Eye (tissue), 1 donor: ENCODE measurements at regions not wholly inside any gene's neighbourhood (a gene's known extent, or its start where the extent isn't known, plus 50 kb on each side); places are given as distances from the start of the nearest gene placed in this dataset.
A peak's percentile ranks its signal among the peaks of the same experiment; 100 is the strongest.
"Not testable (repeated sequence)": the region's sequence is repeated elsewhere in the genome, so short reads cannot be mapped to it uniquely, and the experiment has no call there.

Experiments used
- DNase-seq: peaks from one replicate; pipeline ENCODE4 v3.0.0-alpha.2; 2015

DNA sequence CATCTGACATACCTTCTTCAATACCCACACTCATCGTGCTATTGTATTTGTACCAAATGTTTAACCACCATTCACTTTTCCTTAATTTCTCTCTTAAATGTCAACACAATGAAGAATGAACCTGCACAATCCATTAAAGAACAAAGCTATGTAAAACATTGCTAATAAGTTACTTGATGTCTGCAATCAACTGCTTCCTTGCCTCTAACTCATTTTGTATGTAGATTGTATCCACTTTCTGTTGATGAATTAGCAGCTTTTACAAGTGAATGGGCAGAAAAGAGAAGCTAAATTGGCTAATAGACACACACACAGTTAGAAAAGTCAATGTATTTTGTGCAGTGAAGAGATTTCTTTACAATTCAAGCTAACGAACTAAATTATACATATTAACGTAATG is 212.5 kb upstream of the NDST3 start:
- no peak for DNase-seq

DNA sequence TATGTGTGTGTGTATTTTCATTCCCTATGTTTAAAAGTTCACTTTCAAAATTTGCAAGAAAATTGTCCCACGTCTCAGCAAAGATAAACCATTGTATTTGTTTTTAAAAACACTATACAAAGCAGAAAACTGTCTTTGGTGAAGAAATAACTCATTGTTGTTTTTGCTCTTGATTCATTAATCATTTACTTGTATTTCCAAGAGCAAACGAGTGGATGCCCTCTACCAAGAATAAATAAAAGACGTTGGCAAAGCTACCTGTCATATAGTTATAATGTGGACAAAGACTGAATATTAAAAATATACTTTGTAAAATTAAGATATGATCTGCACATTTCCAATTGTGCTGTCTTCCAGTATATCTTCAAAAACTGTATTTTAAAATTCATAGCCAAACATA is 210.9 kb upstream of the NDST3 start:
- DNase-seq = no peak

DNA sequence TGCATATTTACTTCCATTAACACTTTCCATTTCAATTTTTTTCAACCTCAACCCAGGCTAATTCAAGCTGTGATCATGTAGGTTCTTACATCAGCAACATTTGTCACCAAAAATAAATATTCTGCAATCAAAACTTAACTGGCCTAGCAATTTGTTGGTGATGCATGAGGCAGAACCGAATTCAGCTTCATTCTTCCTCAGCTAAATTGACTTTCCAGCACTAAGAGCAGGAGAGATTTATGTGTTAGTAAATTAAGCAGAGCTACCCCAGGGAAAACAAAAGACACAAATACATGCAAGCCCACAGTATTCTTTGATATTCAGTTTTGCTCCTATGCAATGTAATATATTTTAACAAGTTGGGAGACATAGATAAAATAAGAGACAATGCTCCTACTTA is 208.7 kb upstream of the NDST3 start:
- DNase-seq = no peak

DNA sequence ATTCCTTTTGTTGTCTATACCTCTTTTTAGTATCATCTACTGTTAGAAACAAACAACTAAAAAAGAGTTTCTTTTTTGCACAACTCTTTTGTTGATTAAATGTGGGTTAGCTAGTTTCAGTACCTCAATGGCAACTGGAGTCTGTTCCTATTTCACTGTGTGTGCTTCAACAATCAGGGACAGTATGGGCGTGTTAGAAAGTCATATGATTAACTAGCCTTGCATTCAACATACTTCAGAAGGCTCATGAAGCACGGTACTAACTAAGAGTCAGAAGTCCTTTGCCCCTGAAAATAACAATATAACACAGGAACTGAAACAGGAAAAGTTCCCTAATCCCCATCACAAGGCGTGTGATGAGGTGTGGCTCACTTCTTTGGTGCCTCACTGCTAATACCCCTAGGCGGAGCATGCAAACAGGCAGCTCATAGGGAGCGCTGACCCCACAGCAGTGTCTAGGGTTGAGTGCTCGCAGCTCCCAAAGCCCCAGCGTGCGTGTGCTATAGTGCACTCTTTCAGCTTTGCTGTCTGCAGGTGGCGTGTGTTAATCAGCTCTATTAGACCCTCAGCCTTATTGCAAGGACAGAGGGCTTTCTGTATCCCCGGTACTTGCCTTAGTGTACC is 203.1 kb upstream of the NDST3 start:
- DNase-seq = no peak

DNA sequence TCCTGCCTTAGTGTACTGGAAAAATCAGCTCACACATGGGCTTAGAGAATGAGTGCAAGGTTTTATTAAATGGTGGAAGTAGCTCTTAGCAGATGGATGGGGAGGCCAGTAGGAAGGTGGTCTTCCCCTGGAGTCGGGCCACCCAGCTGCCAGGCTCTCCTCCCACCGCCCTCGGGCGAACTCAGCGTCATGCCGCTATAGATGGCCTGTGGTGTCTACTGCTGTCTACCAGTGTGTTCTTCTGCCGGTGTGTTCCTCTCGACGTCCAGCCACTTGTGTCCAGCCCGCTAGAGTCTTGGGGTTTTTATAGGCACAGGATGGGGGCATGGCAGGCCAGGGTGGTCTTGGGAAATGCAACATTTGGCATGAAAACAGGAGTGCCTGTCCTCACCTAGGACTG is 198.7 kb upstream of the NDST3 start:
- DNase-seq = no peak

DNA sequence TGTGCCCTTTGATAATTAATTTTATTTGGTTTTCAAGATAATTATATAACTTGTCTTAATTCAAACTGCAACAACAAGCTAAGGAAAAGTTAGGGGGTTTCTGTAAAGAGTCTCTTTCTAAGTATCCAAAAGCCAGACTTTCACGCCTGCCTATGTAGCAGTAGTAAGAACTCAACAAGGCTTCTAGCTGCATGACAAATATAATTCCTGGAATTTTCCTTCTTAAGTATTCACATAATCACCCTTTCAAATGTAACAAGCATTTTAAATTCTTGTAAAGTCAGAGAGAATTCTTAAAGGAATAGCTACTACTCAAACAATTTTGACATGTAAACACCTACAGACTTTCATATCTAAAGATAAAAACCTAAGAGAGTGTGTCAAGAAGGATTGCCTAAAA is 189.7 kb upstream of the NDST3 start:
- DNase-seq = no peak

DNA sequence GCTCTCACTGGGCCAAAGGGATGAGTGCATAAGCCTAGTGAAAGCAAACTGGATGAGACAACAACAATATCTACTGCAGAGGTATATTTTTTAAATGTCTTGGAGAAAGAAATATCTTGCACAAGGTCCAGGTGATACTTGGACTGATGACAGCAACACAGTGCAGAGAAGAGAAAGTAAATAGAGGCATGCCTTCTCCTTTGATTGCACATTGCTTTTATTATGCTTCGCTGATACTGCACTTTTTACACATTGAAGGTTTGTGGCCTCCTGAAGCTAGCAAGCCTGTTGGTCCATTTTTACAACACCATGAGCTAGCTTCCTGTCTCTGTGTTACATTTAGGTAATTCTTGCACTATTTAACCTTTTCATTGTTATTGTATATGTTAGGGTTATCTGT is 189.0 kb upstream of the NDST3 start:
- peak; percentile 21 for DNase-seq

DNA sequence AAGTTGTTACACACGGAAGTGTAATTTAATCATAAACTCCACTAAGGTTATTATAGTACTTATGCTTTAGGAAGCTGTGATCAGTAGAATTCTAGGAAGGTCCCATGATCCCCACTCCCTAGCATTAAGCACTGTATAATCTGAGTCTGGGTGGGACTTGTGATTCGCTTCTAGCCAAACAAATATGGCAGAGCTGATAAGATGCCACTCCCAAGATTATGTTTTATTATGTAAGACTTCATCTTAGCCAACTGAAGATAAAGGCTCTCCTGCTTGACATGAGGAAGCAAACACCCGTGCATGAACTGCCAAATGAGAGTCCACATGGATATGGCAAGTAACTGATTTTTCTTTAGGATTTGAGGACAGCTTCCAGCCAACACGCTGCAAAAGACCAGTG is 186.4 kb upstream of the NDST3 start:
- no peak for DNase-seq

DNA sequence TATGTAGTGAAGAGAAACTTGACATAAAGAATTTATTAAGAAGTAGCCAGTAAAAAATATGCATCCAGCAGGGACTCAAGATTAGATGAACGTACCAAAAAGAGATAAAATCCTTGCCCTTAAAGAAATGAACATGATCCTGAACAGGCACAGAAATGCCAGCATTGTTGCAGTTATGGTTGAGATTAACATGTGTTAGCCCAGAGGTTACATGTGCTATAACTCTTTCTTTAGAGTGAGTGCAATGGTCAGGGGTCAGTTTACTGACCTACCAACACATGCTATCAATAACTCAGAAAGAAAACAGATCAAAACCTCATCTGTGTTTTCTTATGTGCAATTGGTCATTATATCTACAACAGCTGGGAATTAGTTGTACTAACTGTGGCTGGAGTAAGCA is 166.1 kb upstream of the NDST3 start:
- no peak for DNase-seq

DNA sequence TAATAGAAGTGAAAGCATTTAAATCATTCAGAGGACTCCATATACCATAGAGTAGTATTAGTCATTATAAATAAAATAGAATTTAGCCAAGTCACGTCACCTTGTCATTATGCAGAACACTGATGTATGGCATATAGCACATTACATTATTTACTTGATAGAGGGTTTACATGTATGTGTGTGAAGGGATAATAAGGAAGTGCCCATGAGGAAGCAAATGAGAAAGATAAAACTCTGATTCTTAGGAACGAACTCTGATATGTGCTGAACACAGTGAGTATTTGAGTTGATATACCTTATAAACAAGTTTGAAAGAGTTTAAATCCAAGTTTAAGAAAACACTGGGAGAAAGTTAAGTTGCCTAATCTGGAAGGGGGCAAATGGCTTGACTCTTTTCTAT is 160.5 kb upstream of the NDST3 start:
- no peak for DNase-seq

DNA sequence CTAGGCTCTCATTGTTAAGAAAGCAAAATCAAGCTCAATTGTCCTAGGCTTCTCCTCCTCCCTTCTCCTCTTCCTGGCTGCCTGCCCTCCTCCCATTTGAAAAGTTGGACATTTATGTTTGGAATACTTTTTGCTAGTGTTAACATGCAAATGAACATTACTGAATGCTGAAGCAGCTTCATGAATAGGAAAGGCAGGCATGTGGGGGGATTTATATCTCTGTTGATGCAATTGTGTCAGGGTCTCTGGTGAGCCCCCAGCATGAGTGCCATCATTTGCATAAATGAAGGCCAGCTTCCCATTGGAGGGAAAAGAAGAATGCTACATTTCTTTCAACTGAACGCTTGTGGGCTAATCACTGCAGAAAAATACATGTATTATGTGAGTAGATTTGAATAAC is 160.1 kb upstream of the NDST3 start:
- DNase-seq = no peak

DNA sequence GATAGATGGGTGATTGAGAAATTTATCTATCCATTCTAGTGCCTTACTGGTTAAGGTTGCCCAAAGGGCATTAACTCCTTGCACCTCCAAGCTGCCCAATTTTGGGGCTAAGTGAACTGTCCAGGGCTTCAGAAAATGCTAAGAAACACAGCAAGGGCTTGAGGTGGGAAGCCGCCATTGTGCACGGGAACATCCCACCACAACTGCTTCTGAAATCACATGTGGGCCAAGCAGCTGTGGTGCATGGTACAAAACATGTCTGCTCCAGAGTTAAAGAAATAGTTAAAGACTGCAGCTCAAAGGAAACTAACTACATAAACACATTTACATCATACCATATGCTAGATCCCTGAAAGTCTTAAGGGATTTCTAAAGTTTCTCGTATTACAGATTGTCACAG is 144.3 kb upstream of the NDST3 start:
- DNase-seq = peak; percentile 9

DNA sequence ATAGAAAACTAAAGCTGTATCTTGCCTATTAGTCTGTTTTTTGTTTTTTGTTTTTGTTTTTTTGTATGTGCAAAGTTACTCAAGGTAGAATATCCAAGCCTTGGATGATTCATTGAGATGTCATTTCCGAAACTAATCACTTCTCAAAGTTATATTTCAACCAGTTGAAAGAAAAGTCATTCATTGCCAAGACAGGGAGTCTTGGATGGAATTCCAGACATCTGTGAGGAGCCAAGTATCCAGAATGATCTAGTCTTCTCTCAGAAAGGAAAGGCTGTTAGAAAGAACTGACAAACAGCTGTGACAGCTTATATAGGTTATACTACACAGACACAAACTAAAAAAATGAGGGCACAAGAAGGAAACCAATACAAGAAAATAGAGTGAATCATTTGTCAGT is 141.1 kb upstream of the NDST3 start:
- no peak for DNase-seq

DNA sequence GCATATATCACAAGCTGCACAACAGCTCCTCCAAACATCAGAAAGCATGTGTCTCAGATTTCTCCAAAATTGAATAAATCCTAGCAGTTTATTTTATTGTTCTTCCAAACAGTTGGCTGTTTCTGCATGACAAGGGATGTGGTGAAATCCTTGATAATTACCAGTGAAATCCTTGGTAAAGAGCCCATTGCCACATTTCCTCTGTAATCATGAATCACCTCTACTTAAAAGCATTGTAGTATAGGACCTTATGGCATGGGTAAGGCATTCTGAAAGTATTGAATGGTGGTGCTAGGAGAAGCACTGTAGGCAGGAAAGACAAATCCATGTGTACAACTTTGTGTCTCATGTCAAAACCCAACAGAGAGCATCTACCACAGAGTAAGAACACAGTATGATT is 135.8 kb upstream of the NDST3 start:
- DNase-seq = no peak

DNA sequence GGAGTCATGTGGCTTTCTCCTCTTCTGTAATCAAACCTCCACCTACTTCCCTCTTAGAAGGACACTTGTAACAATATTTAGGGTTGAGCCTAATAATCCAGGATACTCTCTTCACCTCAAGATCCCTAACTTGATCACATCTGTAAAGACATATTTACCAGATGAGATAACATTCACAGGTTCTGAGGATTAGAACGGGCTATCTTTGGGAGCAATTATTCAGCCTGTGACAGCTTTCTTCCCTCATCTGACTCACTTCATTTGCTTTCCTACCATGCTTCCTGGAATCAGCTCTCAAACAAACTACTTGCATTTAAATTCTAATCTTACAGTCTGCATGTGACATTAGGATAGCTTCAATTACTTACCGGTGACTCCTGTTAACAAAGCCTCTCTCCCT is 133.5 kb upstream of the NDST3 start:
- DNase-seq = no peak

DNA sequence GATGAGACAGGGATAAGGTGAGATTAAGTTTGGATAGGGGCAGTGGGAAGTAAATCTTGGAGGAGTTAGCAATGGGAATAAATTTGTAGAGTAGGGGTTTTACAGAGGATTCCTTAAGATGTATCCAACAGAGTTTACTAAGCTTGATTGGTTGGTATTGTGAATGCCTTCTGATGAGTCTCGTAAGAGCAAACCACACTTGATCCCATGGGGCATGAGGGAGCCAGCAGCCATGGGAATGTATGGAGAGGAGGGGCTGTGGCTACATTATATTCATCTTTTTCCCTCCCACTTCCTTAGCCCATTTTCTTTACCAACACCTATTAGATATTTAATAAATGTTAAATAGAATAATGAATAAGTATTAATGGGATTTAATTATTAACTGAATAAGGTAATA is 126.6 kb upstream of the NDST3 start:
- DNase-seq = no peak

DNA sequence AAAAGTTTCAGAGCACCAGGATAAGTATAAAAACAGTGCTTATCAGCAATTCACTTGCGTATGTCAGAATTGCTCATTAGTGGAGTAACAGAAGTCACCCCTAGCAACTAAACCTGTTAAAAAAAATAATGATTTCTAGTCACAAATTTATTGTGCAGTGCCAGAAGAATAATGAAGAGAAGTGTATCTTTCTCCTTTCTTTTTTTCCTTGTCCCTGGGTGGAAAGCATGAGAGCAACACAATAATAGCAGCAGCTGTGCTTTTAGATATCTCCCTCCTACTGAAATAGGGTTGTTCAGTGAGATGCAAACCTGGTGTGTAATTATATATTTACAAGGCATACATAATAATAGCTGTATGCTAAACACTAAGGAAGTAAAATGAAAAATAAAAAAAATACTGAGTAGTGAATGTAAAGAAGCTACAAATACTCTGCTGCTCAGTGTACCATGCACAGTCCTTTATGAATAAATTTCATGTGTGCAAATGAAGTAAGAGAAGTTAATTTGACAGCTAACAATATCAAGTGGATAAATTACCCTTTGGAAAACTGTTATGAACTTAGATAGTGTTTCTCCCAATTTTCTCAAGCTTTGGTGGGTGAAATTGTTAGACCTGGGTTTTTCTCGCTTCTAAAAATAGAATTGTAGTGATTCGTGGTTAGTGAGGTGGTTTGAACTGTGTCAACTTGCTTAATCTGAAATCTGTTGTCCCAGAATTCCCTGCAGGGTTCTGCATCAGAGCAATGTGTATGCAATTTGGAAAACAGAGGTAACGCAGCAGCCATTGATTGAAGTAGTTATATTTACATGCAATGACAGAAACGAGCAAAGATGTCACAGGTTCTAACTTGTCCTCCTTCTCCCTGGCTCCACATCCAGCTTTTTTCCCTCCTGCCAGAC is 125.7 kb upstream of the NDST3 start:
- DNase-seq = peak; percentile 2

DNA sequence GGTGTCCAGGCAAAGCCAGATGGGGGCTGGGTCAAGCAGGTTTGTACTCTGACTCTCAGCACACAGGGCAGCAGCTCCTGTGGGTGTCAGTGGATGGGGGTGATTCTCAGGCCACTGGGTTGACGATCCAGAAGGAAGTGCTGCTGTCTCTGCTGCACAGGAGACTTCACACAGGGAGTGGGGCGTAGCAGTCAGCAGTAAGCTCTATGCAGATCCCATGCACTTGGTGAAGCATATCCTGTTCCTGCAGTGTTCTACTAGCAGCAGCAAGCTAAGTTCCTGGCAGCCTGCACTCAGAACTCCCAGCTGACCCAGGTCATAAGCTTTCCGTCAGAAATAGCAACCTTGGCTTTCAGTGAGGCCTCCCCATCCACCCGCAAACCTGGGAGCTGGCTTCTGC is 117.6 kb upstream of the NDST3 start:
- no peak for DNase-seq

DNA sequence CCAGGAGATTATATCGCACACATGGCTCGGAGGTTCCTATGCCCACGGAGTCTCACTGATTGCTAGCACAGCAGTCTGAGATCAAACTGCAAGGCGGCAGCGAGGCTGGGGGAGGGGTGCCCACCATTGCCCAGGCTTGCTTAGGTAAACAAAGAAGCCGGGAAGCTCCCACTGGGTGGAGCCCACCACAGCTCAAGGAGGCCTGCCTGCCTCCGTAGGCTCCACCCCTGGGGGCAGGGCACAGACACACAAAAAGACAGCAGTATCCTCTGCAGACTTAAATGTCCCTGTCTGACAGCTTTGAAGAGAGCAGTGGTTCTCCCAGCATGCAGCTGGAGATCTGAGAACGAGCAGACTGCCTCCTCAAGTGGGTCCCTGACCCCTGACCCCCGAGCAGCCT is 112.0 kb upstream of the NDST3 start:
- not testable (repeated sequence) for DNase-seq

DNA sequence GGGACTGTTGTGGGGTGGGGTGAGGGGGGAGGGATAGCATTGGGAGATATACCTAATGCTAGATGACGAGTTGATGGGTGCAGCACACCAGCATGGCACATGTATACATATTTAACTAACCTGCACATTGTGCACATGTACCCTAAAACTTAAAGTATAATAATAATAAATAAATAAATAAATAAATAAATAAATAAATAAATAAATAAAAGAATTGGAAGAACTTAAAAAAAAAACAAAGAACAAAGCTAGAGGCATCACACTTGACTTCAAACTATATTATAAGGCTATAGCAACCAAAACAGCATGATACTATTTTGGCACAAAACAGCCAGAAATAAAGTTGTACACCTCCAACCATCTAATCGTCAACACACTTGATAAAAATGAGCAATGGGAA is 106.5 kb upstream of the NDST3 start:
- DNase-seq = not testable (repeated sequence)

DNA sequence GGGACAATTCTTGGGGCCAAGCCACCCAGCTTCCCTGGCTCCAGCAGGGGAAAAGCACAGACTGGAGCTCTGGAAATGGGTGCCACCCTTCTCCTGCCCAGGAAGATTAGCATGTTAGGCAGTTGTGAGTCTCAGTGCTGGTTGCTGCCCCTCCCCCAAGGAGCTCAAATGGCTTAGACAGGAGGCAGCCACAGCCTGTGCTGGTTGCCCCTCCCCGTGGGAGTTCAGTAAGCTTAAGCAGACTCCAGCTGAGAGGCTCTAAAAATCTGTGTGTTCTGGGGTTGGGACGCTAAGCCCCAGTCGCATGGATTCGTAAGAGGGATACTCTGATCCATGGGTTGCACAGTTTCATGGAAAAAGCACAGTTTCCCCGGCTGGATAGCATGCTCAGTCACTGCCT is 92.7 kb upstream of the NDST3 start:
- DNase-seq = peak; percentile 34

DNA sequence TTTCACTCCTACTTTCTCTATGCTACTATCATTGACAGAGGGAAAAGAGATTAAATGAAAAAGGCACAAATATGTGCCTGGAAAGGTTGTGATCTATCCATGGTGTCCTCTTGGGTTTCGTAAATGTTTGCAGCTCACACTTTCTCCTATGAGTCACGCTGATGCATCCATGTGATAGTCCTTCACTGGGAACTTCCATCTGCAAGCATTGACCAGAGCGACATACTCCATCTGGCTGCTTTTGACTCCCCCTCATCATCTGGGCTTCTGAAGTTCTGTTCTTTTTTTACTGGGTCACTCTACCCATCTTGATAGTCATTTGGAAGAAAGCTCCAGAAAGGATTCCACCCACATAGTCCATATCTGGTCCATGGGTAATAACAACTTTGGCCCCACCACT is 84.7 kb upstream of the NDST3 start:
- no peak for DNase-seq

DNA sequence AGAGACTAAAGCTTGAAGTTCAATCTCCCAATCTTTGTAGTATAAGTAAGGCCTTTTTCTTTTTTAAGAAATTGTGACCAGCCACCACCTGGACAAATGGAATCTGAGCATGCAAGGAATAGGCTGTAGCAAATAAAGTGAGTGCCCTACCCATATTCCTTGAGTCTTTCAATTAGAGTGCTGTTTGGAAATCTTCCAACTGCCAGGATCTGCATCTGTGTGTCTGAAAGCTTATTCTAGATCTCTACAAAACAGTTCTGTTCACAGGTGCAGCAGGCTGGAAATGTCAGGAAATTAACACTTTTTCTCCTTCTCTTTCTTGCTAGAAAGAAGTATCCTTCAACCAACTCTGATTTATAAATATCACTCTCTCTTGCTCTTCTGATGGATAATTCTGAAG is 76.7 kb upstream of the NDST3 start:
- DNase-seq = no peak

DNA sequence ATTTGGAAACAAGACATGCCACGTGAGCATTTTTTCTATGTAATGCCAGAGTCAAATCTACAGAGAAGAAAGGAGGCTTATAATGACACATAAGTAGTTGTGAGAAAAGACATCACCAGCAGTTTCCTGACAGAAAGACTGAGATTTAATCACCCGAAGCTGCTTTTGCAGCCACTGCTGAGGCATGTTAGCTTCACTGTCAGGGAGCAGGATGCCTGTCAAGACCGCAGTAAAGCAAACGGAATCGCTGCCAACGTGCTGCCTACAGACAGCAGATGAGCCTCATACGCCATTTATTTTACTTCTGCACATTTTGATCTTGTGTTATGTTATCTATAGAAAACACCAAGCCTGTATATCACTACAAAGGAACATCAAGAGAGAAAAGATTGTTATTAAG is 68.7 kb upstream of the NDST3 start:
- peak; percentile 66 for DNase-seq

DNA sequence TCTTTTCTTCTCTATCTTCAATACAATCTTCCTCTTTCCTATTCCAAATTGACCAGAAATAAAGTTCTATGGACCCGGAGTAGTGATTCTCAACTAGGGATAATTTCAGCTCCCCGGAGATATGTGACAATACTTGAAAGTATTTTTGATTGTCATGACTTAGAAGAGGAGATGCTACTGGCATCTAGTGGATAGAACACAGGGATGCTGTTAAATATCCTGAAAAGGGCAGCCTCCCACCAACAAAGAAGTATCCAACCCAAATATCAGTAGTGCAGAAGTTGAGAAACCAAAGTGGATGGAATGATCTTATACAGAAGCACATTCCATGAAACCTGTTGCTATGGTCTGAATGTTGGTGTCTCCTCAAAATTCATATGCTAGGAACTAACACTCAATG is 65.7 kb upstream of the NDST3 start:
- DNase-seq = peak; percentile 9
